ENCODE measurements at regions not wholly inside any gene's neighbourhood (a gene's known extent, or its start where the extent isn't known, plus 50 kb on each side); places are given as distances from the start of the nearest gene placed in this dataset.

DNA sequence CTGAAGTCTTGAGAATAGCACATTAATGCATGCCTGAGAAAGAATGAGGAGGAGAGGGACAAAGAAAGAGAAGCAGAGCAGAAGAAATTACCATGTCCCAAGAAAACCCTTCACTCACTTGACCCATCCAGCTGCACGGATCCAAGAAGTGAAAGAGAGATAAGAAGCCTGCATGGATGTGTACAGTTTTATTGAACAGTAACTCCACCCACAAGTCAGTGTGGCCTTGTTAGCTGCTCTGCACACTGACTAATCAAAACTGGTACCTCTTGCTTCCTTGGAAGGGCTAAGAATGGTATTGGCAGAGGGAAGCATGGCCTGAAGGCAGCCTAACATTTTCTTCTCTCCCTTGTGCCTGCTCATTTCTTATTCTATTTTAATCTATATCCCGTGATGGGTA, 163.9 kb downstream of the SLC7A11 start:
- TF ChIP-seq, protein P1, sequence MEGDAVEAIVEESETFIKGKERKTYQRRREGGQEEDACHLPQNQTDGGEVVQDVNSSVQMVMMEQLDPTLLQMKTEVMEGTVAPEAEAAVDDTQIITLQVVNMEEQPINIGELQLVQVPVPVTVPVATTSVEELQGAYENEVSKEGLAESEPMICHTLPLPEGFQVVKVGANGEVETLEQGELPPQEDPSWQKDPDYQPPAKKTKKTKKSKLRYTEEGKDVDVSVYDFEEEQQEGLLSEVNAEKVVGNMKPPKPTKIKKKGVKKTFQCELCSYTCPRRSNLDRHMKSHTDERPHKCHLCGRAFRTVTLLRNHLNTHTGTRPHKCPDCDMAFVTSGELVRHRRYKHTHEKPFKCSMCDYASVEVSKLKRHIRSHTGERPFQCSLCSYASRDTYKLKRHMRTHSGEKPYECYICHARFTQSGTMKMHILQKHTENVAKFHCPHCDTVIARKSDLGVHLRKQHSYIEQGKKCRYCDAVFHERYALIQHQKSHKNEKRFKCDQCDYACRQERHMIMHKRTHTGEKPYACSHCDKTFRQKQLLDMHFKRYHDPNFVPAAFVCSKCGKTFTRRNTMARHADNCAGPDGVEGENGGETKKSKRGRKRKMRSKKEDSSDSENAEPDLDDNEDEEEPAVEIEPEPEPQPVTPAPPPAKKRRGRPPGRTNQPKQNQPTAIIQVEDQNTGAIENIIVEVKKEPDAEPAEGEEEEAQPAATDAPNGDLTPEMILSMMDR (IDR thresholded peaks at IDR 0.05) = no peak
- TF ChIP-seq POLR2A (IDR thresholded peaks at IDR 0.05) = no peak

Data from suprapubic skin (tissue), 3 donors.